DND-41 (cell line): ENCODE measurements at regions not wholly inside any gene's neighbourhood (a gene's known extent, or its start where the extent isn't known, plus 50 kb on each side); places are given as distances from the start of the nearest gene placed in this dataset.

Experiments
- ATAC-seq: fragments of 200-7000 bp; cut with Tn5 transposase; 3 replicates; pipeline ENCODE4 v1.9.1; 2021; ENCODE audit warnings: low read depth; ENCODE audit not compliant: insufficient read depth
- DNase-seq: peaks from one replicate; pipeline ENCODE4 v3.0.0-alpha.2; 2020
- H2AFZ ChIP-seq: 2 replicates; pipeline ENCODE4 v1.6.0; 2012; ENCODE audit warnings: low read depth, low read length
- H3K27ac ChIP-seq: 2 replicates; pipeline ENCODE4 v1.5.1; 2012; ENCODE audit warnings: low read length, inconsistent platforms
- H3K27me3 ChIP-seq: fragments of 200-600 bp; sonication (generic); 2 replicates; pipeline ENCODE4 v1.6.0; 2012; ENCODE audit warnings: low read length, mild to moderate bottlenecking, inconsistent platforms; ENCODE audit not compliant: insufficient read depth, poor library complexity
- H3K36me3 ChIP-seq: 2 replicates; pipeline ENCODE4 v1.5.1; 2012; ENCODE audit warnings: low read length, inconsistent platforms; ENCODE audit not compliant: insufficient read depth
- H3K4me1 ChIP-seq: 2 replicates; pipeline ENCODE4 v1.5.1; 2012; ENCODE audit warnings: mild to moderate bottlenecking, low read length; ENCODE audit not compliant: insufficient read depth
- H3K4me2 ChIP-seq: 2 replicates; pipeline ENCODE4 v1.6.0; 2012; ENCODE audit warnings: mild to moderate bottlenecking, moderate library complexity, low read length, inconsistent platforms; ENCODE audit not compliant: insufficient read depth
- H3K4me3 ChIP-seq, 2 experiments: fragments of 200-600 bp in 1 of 2; shearing (Covaris generic) in 1 of 2; 2 replicates each; pipeline ENCODE4 v1.5.1; 2012 to 2016; ENCODE audit warnings: inconsistent platforms in 2 of 2, low read length in 2 of 2, mild to moderate bottlenecking in 2 of 2, low read depth in 1 of 2, moderate library complexity in 1 of 2
- H3K79me2 ChIP-seq: 2 replicates; pipeline ENCODE4 v1.6.0; 2012; ENCODE audit warnings: low read length, inconsistent platforms; ENCODE audit not compliant: insufficient read depth
- H3K9ac ChIP-seq: 2 replicates; pipeline ENCODE4 v1.6.0; 2012; ENCODE audit warnings: low read depth, mild to moderate bottlenecking, inconsistent platforms, low read length, moderate library complexity
- H3K9me3 ChIP-seq: 2 replicates; pipeline ENCODE4 v1.5.1; 2012; ENCODE audit warnings: low read length, moderate library complexity, mild to moderate bottlenecking, inconsistent platforms; ENCODE audit not compliant: insufficient read depth, severe bottlenecking
- H4K20me1 ChIP-seq: 2 replicates; pipeline ENCODE4 v1.6.0; 2012; ENCODE audit warnings: low read length; ENCODE audit not compliant: insufficient read depth
- CTCF ChIP-seq: IDR thresholded peaks from 2 replicates; pipeline ENCODE4 v1.5.1; 2012; ENCODE audit warnings: borderline replicate concordance, low read length, moderate library complexity, mild to moderate bottlenecking; ENCODE audit not compliant: poor library complexity, severe bottlenecking; ENCODE audit errors: extremely low read depth
- EZH2 ChIP-seq: IDR thresholded peaks from 3 replicates; pipeline ENCODE4 v1.6.1; 2012; ENCODE audit warnings: borderline replicate concordance, low read depth, mild to moderate bottlenecking, moderate library complexity, low read length, inconsistent platforms; ENCODE audit not compliant: severe bottlenecking

DNA sequence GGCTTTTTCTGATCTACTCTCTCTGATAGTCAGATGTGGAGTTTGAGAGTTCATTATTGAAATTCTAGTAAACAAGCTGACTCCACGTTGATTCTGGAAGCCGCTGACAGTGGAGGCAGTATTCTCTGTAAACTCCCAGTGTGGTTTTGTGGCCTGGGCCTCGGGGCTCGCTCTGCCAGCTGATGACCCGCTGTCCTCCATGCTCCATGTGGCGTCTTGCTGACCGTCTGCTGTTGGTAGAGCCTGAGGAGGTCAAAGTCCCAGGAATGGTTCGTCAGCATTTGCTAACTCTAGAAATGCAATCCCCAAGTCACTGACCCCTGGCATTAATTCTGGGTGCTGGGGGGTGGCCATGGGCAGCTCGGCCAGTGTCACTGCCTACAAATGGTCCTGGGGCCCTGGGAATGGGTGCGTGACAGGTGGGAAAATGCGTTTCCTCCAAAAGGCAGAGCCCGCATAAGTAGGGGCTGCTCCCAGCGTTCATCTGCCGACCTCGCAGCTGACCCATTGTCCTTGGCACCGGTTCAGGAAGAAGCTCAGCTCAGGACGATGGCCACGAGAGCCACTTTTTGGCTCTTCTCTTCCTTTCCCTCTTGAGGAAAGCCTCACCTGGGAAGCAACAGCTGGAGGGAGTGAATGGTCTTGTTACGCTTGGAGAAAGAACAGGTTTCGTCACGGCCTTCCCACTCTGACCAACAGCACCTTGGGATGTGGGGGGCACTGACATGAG is 55.1 kb downstream of the MRPL36 start:
- Histone ChIP-seq H3K4me1 (no peaks in the 10 kb centered on the region), H3K36me3 (no peaks in the 10 kb centered on the region), H3K4me3 (no peak overlapping the region), H2AFZ (no peak overlapping the region), H3K79me2 (no peaks in the 10 kb centered on the region), H3K9ac (no peak overlapping the region), H3K9me3 (no peaks in the 10 kb centered on the region), H3K4me2 (no peak overlapping the region), H4K20me1 (no peaks in the 10 kb centered on the region), H3K27ac (no peak overlapping the region), H3K27me3 (no peaks in the 10 kb centered on the region)
- no peak for ATAC-seq
- TF ChIP-seq CTCF (no peak), EZH2 (no peak)
- DNase-seq, result no peak

GRCh38 chr5:1743769-1744085 is 55.9 kb downstream of the MRPL36 start:
- Histone ChIP-seq H3K4me1 (no peaks in the 10 kb centered on the region), H3K79me2 (no peaks in the 10 kb centered on the region), H3K36me3 (no peaks in the 10 kb centered on the region), H4K20me1 (no peaks in the 10 kb centered on the region), H2AFZ (no peak overlapping the region), H3K9ac (no peak overlapping the region), H3K27me3 (no peaks in the 10 kb centered on the region), H3K27ac (no peak overlapping the region), H3K4me2 (no peak overlapping the region), H3K9me3 (no peaks in the 10 kb centered on the region), H3K4me3 (no peak overlapping the region)
- ATAC-seq (no peak), DNase-seq (no peak)
- TF ChIP-seq CTCF (no peak), EZH2 (no peak)

DNA sequence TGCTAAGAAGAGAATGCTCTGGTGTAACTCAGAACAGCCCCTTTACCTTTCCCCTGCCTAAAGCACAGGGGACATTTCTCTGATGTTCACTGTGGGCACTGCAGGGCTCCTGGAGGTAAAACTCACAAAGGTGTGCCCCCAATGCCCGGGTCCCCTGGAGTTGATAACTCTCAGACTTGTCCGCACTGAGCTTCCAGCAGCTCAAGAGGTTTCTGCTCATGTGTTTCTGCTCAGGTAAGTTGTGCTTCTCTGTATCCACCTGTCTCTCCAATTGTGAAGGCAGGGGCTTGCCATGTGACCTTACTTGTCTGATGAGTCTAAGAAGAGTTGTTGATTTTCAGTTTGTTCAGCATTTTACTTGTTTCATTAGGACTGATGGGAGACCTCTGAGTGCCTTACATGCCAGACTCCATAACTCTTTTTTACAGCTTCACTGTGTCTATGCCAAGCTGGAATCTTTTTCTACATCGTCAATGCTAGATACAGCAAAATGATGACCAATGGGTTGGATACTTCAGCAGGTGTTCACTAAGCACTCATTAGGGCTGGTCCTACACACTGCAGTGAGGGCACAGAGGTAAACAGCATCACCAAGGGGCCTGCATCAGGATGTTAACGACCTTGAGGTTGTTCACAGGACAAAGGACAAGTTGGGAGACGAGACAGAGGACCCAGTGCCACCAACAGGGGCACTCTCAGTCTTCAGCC is 56.4 kb downstream of the MRPL36 start:
- Histone ChIP-seq H3K4me3 (no peak overlapping the region), H3K27ac (no peak overlapping the region), H4K20me1 (no peaks in the 10 kb centered on the region), H3K27me3 (no peaks in the 10 kb centered on the region), H3K9ac (no peak overlapping the region), H2AFZ (no peak overlapping the region), H3K4me2 (no peak overlapping the region), H3K79me2 (no peaks in the 10 kb centered on the region), H3K9me3 (no peaks in the 10 kb centered on the region), H3K36me3 (no peaks in the 10 kb centered on the region), H3K4me1 (no peaks in the 10 kb centered on the region)
- ATAC-seq (no peak), DNase-seq (no peak)
- TF ChIP-seq CTCF (no peak), EZH2 (no peak)
